Mesenchymal stem cell (in vitro differentiated cells and primary cell): ENCODE measurements at regions not wholly inside any gene's neighbourhood (a gene's known extent, or its start where the extent isn't known, plus 50 kb on each side); places are given as distances from the start of the nearest gene placed in this dataset.

Source experiments
- DNase-seq: peaks from one replicate; pipeline ENCODE4 v3.0.0-alpha.2; 2013
- H2AFZ ChIP-seq: one replicate; pipeline ENCODE4 v1.6.1; 2013; ENCODE audit warnings: low read depth, mild to moderate bottlenecking, control low read depth, inconsistent platforms, low read length, moderate library complexity
- H2AK5ac ChIP-seq: 2 replicates; pipeline ENCODE4 v1.6.1; 2013; ENCODE audit warnings: low read length, moderate library complexity, mild to moderate bottlenecking, inconsistent platforms; ENCODE audit not compliant: severe bottlenecking
- H2BK120ac ChIP-seq: one replicate; pipeline ENCODE4 v1.6.1; 2013; ENCODE audit warnings: low read depth, mild to moderate bottlenecking, inconsistent platforms, low read length, moderate library complexity
- H2BK12ac ChIP-seq, 2 experiments: one replicate each; pipeline ENCODE4 v1.6.1; 2013; ENCODE audit warnings: inconsistent platforms in 2 of 2, low read length in 2 of 2, mild to moderate bottlenecking in 2 of 2, moderate library complexity in 2 of 2, control low read depth in 1 of 2
- H2BK15ac ChIP-seq: one replicate; pipeline ENCODE4 v1.6.1; 2013; ENCODE audit warnings: mild to moderate bottlenecking, low read depth, inconsistent platforms; ENCODE audit not compliant: poor library complexity, severe bottlenecking
- H2BK5ac ChIP-seq: 2 replicates; pipeline ENCODE4 v1.6.1; 2013; ENCODE audit warnings: low read depth, mild to moderate bottlenecking, low read length, control low read depth, inconsistent platforms; ENCODE audit not compliant: poor library complexity, severe bottlenecking
- H3K14ac ChIP-seq, 2 experiments: one replicate each; pipeline ENCODE4 v1.6.1; 2013; ENCODE audit warnings: inconsistent platforms in 2 of 2, low read length in 2 of 2, control low read depth in 1 of 2, mild to moderate bottlenecking in 1 of 2, moderate library complexity in 1 of 2
- H3K18ac ChIP-seq, 2 experiments: one replicate each; pipeline ENCODE4 v1.6.1; 2013; ENCODE audit warnings: inconsistent platforms in 2 of 2, low read length in 2 of 2, control low read depth in 1 of 2, low read depth in 1 of 2, mild to moderate bottlenecking in 1 of 2
- H3K23ac ChIP-seq, 2 experiments: one replicate each; pipeline ENCODE4 v1.6.1; 2013; ENCODE audit warnings: inconsistent platforms in 2 of 2, low read length in 2 of 2, mild to moderate bottlenecking in 2 of 2, moderate library complexity in 2 of 2, control low read depth in 1 of 2
- H3K27ac ChIP-seq: 2 replicates; pipeline ENCODE4 v1.5.1; 2013; ENCODE audit warnings: mild to moderate bottlenecking, moderate library complexity, low read length, control low read depth, inconsistent platforms; ENCODE audit not compliant: poor library complexity, severe bottlenecking
- H3K27me3 ChIP-seq, 2 experiments: 2 replicates each; pipeline versions ENCODE4 v1.6.1 to v1.7.0; 2013; ENCODE audit warnings: low read length in 2 of 2, mild to moderate bottlenecking in 2 of 2, moderate library complexity in 2 of 2, control low read depth in 1 of 2, inconsistent platforms in 1 of 2; ENCODE audit not compliant: control insufficient read depth in 1 of 2, insufficient read depth in 1 of 2
- H3K36me3 ChIP-seq, 2 experiments: 2 replicates each; pipeline versions ENCODE4 v1.6.1 to v1.7.0; 2013; ENCODE audit warnings: low read length in 2 of 2, control low read depth in 1 of 2, inconsistent platforms in 1 of 2, low read depth in 1 of 2, mild to moderate bottlenecking in 1 of 2; ENCODE audit not compliant: insufficient read depth in 2 of 2, control insufficient read depth in 1 of 2
- H3K4ac ChIP-seq, 2 experiments: one replicate each; pipeline ENCODE4 v1.6.1; 2013; ENCODE audit warnings: inconsistent platforms in 2 of 2, low read length in 2 of 2, mild to moderate bottlenecking in 2 of 2, moderate library complexity in 2 of 2, control low read depth in 1 of 2, low read depth in 1 of 2
- H3K4me1 ChIP-seq: 2 replicates; pipeline ENCODE4 v1.6.1; 2013; ENCODE audit warnings: low read depth, low read length, control low read depth; ENCODE audit not compliant: control insufficient read depth, insufficient read depth
- H3K4me2 ChIP-seq: 2 replicates; pipeline ENCODE4 v1.6.1; 2013; ENCODE audit warnings: low read length, mild to moderate bottlenecking, inconsistent platforms; ENCODE audit not compliant: poor library complexity, severe bottlenecking
- H3K4me3 ChIP-seq, 2 experiments: 2 replicates each; pipeline versions ENCODE4 v1.5.1 to v1.7.0; 2013; ENCODE audit warnings: low read length in 2 of 2, mild to moderate bottlenecking in 2 of 2, control low read depth in 1 of 2, low read depth in 1 of 2; ENCODE audit not compliant: insufficient read depth in 1 of 2
- H3K79me1 ChIP-seq: replicated peaks from 2 replicates; pipeline ENCODE4 v1.6.1; 2013; ENCODE audit warnings: mild to moderate bottlenecking, control low read depth, low read length, inconsistent platforms; ENCODE audit not compliant: poor library complexity, severe bottlenecking
- H3K9ac ChIP-seq: 2 replicates; pipeline ENCODE4 v1.7.0; 2013; ENCODE audit warnings: mild to moderate bottlenecking, low read length, moderate library complexity
- H3K9me3 ChIP-seq: 2 replicates; pipeline ENCODE4 v1.7.0; 2013; ENCODE audit warnings: mild to moderate bottlenecking, low read length; ENCODE audit not compliant: control insufficient read depth
- H4K8ac ChIP-seq: one replicate; pipeline ENCODE4 v1.6.1; 2013; ENCODE audit warnings: inconsistent platforms, mild to moderate bottlenecking, low read length, moderate library complexity
- H4K91ac ChIP-seq: one replicate; pipeline ENCODE4 v1.6.1; 2013; ENCODE audit warnings: mild to moderate bottlenecking, low read length, inconsistent platforms
- WGBS: methylation state at CpG from one replicate; pipeline ENCODE4 v1.1.7; 2013; ENCODE audit warnings: mixed read lengths; 5-methylcytosine and 5-hydroxymethylcytosine counted together

- no peak overlapping the region for H3K27ac ChIP-seq
- WGBS, result 88% methylated on average over 15 of the region's 15 CpGs
These were observed 147.9 kb upstream of the MYL2 start for GRCh38 chr12:111068290-111068689.

DNA sequence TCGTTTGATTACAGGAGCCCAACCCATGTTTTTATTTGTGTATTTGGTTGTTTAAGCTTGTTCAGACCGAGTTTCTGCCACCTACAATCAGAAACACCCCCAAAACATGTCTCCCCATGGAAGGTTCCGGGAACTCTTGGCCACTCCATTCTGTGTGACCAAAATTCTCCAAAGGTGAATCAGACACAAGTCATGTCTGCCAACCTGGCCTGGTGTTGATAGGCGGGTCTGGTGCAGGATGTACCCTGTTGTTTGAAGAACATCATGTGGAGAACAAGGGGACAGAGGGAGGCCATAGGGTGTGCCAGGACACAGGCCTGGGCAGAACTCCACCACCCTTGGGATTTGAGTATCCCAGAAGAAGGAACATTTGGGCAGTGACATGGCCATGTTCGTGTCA, 147.1 kb upstream of the MYL2 start:
- Histone ChIP-seq H4K91ac (no peak overlapping the region), H3K14ac (no peak overlapping the region), H2BK15ac (no peak overlapping the region), H2BK120ac (no peak overlapping the region), H3K27me3 (peaks cover 7 to 47% of the 10 kb centered on the region in 2 experiments), H3K4me1 (no peaks in the 10 kb centered on the region), H3K23ac (no peak overlapping the region), H3K27ac (no peak overlapping the region), H3K9me3 (no peaks in the 10 kb centered on the region), H2BK5ac (no peak overlapping the region), H2AFZ (no peak overlapping the region), H3K4ac (no peak overlapping the region), H3K4me3 (no peak overlapping the region), H3K4me2 (no peak overlapping the region), H3K9ac (no peak overlapping the region), H3K18ac (no peak overlapping the region), H3K36me3 (no peaks in the 10 kb centered on the region), H3K79me1 (no peaks in the 10 kb centered on the region), H2BK12ac (no peak overlapping the region), H4K8ac (no peak overlapping the region), H2AK5ac (no peak overlapping the region)
- DNase-seq, result no peak
- WGBS, result 74% methylated on average over 4 of the region's 5 CpGs

More at GRCh38 chr12:111068290-111068689, 147.9 kb upstream of the MYL2 start:
- H3K27me3 ChIP-seq, result peaks cover 9 to 39% of the 10 kb centered on the region in 2 experiments
- no peak for DNase-seq
- no peaks in the 10 kb centered on the region for H3K4me1 ChIP-seq
- H3K14ac ChIP-seq, result no peak overlapping the region
- no peak overlapping the region for H3K18ac ChIP-seq
- no peak overlapping the region for H3K9ac ChIP-seq
- H2BK12ac ChIP-seq, result no peak overlapping the region
- no peak overlapping the region for H4K91ac ChIP-seq
- no peak overlapping the region for H2BK15ac ChIP-seq
- H3K4me3 ChIP-seq, result no peak overlapping the region
- H3K4ac ChIP-seq, result no peak overlapping the region
- no peaks in the 10 kb centered on the region for H3K79me1 ChIP-seq
- H2BK120ac ChIP-seq, result no peak overlapping the region
- H2AFZ ChIP-seq, result no peak overlapping the region
- H2BK5ac ChIP-seq, result no peak overlapping the region
- no peak overlapping the region for H2AK5ac ChIP-seq
- no peak overlapping the region for H4K8ac ChIP-seq
- H3K36me3 ChIP-seq, result no peaks in the 10 kb centered on the region
- H3K4me2 ChIP-seq, result no peak overlapping the region
- H3K9me3 ChIP-seq, result no peaks in the 10 kb centered on the region
- no peak overlapping the region for H3K23ac ChIP-seq

GRCh38 chr12:111066744-111067437, 146.5 kb upstream of the MYL2 start:
- Histone ChIP-seq H3K18ac (no peak overlapping the region), H3K4ac (no peak overlapping the region), H2BK15ac (no peak overlapping the region), H3K27me3 (peaks cover 5 to 53% of the 10 kb centered on the region in 2 experiments), H3K9ac (no peak overlapping the region), H3K4me3 (no peak overlapping the region), H3K23ac (no peak overlapping the region), H2BK120ac (no peak overlapping the region), H2AFZ (no peak overlapping the region), H3K79me1 (no peaks in the 10 kb centered on the region), H4K91ac (no peak overlapping the region), H2AK5ac (no peak overlapping the region), H3K14ac (no peak overlapping the region), H3K4me1 (no peaks in the 10 kb centered on the region), H2BK5ac (no peak overlapping the region), H3K36me3 (no peaks in the 10 kb centered on the region), H2BK12ac (no peak overlapping the region), H3K4me2 (no peak overlapping the region), H4K8ac (no peak overlapping the region), H3K27ac (no peak overlapping the region), H3K9me3 (no peaks in the 10 kb centered on the region)
- no peak for DNase-seq
- WGBS, result 59% methylated on average over 5 of the region's 5 CpGs

- no peak overlapping the region for H3K4me2 ChIP-seq
- no peak overlapping the region for H2AFZ ChIP-seq
- no peak overlapping the region for H3K4ac ChIP-seq
- H2BK12ac ChIP-seq, result no peak overlapping the region
- no peak overlapping the region for H3K23ac ChIP-seq
- no peak overlapping the region for H3K14ac ChIP-seq
- no peak overlapping the region for H3K27ac ChIP-seq
- no peak overlapping the region for H3K18ac ChIP-seq
- no peaks in the 10 kb centered on the region for H3K4me1 ChIP-seq
- no peak overlapping the region for H3K9ac ChIP-seq
- DNase-seq, result no peak
- H4K91ac ChIP-seq, result no peak overlapping the region
- no peak overlapping the region for H2AK5ac ChIP-seq
- H3K9me3 ChIP-seq, result no peaks in the 10 kb centered on the region
- peaks cover 4 to 58% of the 10 kb centered on the region in 2 experiments for H3K27me3 ChIP-seq
- H4K8ac ChIP-seq, result no peak overlapping the region
- H2BK5ac ChIP-seq, result no peak overlapping the region
- H2BK15ac ChIP-seq, result no peak overlapping the region
- no peak overlapping the region for H3K4me3 ChIP-seq
- 59% methylated on average over 2 of the region's 2 CpGs for WGBS
- H3K79me1 ChIP-seq, result no peaks in the 10 kb centered on the region
- no peaks in the 10 kb centered on the region for H3K36me3 ChIP-seq
- H2BK120ac ChIP-seq, result no peak overlapping the region
These were observed 144.6 kb upstream of the MYL2 start for GRCh38 chr12:111064982-111065381.
